OCI-LY1 (cell line): ENCODE measurements at regions not wholly inside any gene's neighbourhood (a gene's known extent, or its start where the extent isn't known, plus 50 kb on each side); places are given as distances from the start of the nearest gene placed in this dataset.

Experiments used
- H2AFZ ChIP-seq: fragments of 200-600 bp; sonication (generic), shearing (Covaris generic); 2 replicates; pipeline ENCODE4 v1.6.0; 2014; ENCODE audit warnings: antibody characterized with exemption, mild to moderate bottlenecking, low read length
- H3F3A ChIP-seq: fragments of 200-600 bp; sonication (generic), shearing (Covaris generic); 2 replicates; pipeline ENCODE4 v1.6.0; 2014; ENCODE audit warnings: mild to moderate bottlenecking, antibody characterized with exemption, low read length, moderate library complexity; ENCODE audit not compliant: insufficient read depth
- H3K27ac ChIP-seq: fragments of 200-600 bp; sonication (generic); 2 replicates; pipeline ENCODE4 v1.5.1; 2014; ENCODE audit warnings: low read length, mixed run types, mild to moderate bottlenecking, low read depth; ENCODE audit not compliant: poor library complexity, severe bottlenecking
- H3K27me3 ChIP-seq: fragments of 200-600 bp; sonication (generic); 2 replicates; pipeline ENCODE4 v1.6.0; 2014; ENCODE audit warnings: antibody characterized with exemption, mild to moderate bottlenecking, low read length, moderate library complexity; ENCODE audit not compliant: insufficient read depth
- H3K36me3 ChIP-seq: fragments of 200-600 bp; sonication (generic); 2 replicates; pipeline ENCODE4 v1.6.1; 2014; ENCODE audit warnings: mild to moderate bottlenecking, antibody characterized with exemption, low read length, moderate library complexity, mixed read lengths; ENCODE audit not compliant: insufficient read depth
- H3K4me1 ChIP-seq: fragments of 200-600 bp; sonication (generic); 2 replicates; pipeline ENCODE4 v1.5.1; 2014; ENCODE audit warnings: mild to moderate bottlenecking, low read length, moderate library complexity; ENCODE audit not compliant: insufficient read depth, severe bottlenecking
- H3K4me2 ChIP-seq: fragments of 200-600 bp; sonication (generic), shearing (Covaris generic); 2 replicates; pipeline ENCODE4 v1.6.1; 2014; ENCODE audit warnings: low read length
- H3K4me3 ChIP-seq: fragments of 200-600 bp; sonication (generic); 2 replicates; pipeline ENCODE4 v1.5.1; 2014; ENCODE audit warnings: low read length, low read depth, mild to moderate bottlenecking, mixed read lengths; ENCODE audit not compliant: poor library complexity, severe bottlenecking
- H3K79me2 ChIP-seq: fragments of 200-600 bp; shearing (Covaris generic); 2 replicates; pipeline ENCODE4 v1.6.1; 2016; ENCODE audit warnings: mixed run types, low read length, mixed read lengths; ENCODE audit not compliant: insufficient read depth
- H3K9ac ChIP-seq: fragments of 200-600 bp; sonication (generic), shearing (Covaris generic); 2 replicates; pipeline ENCODE4 v1.6.1; 2014; ENCODE audit warnings: mild to moderate bottlenecking, low read length, mixed read lengths
- H3K9me2 ChIP-seq: fragments of 200-600 bp; sonication (generic), shearing (Covaris generic); 2 replicates; pipeline ENCODE4 v1.6.1; 2014; ENCODE audit warnings: low read depth, mild to moderate bottlenecking, low read length, mixed read lengths
- H3K9me3 ChIP-seq: fragments of 200-600 bp; shearing (Covaris generic); 2 replicates; pipeline ENCODE4 v1.6.1; 2014; ENCODE audit warnings: low read length, mixed read lengths
- H4K20me1 ChIP-seq: fragments of 200-600 bp; sonication (generic), shearing (Covaris generic); 2 replicates; pipeline ENCODE4 v1.6.0; 2016; ENCODE audit warnings: mild to moderate bottlenecking, low read length; ENCODE audit not compliant: insufficient read depth
- EZH2 ChIP-seq: fragments of 200-600 bp; sonication (generic), shearing (Covaris generic); IDR thresholded peaks from 2 replicates; pipeline ENCODE4 v1.8.0; 2017; ENCODE audit warnings: borderline replicate concordance, mixed run types, mild to moderate bottlenecking, antibody characterized with exemption, low read length, moderate library complexity, mixed read lengths
- TF ChIP-seq, protein P1 (sequence below): fragments of 200-600 bp; sonication (generic), shearing (Covaris generic); IDR thresholded peaks from 2 replicates; pipeline ENCODE4 v1.5.1; 2017; ENCODE audit warnings: mild to moderate bottlenecking, antibody characterized with exemption, low read length, moderate library complexity, mixed read lengths

DNA sequence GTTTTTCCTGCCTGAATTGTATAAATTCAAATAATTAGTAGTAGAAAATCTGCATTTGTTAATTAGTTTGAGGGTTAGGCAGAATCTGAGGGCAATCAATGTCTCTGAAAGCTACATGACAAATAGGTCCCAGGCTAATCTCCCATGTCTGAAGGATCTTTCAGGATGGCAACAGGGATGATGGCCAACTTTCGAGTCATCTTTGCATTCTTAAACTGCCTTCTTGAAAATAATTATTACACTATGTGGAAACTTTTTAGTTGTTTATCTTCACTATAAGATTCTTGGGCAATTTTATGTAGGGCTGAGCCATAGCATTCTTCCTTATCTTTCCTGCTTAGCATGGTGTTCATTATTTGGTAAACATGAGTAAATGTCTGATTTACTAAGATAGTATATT is 490.3 kb upstream of the EPHA5 start:
- H3K4me1 ChIP-seq: no peaks in the 10 kb centered on the region

DNA sequence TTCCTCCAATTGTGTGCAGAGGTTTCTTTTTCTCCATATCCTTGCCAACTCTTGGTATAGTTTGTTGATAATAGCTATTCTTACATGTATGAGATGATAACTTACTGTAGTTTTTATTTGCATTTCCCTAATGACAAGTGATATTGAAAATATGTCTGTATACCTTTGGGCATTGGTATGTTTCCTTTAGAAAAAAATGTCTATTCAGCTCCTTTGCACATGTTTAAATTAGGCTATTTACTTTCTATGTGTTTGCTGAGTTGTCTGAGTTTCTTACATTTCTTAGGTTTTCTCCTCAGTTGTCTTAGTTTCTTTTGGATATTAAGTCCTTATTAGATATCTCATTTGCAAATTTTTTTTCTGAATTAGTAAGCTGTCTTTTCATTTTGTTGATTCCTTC is 487.3 kb upstream of the EPHA5 start:
- H3K27ac ChIP-seq: no peak overlapping the region
- TF ChIP-seq, protein P1, sequence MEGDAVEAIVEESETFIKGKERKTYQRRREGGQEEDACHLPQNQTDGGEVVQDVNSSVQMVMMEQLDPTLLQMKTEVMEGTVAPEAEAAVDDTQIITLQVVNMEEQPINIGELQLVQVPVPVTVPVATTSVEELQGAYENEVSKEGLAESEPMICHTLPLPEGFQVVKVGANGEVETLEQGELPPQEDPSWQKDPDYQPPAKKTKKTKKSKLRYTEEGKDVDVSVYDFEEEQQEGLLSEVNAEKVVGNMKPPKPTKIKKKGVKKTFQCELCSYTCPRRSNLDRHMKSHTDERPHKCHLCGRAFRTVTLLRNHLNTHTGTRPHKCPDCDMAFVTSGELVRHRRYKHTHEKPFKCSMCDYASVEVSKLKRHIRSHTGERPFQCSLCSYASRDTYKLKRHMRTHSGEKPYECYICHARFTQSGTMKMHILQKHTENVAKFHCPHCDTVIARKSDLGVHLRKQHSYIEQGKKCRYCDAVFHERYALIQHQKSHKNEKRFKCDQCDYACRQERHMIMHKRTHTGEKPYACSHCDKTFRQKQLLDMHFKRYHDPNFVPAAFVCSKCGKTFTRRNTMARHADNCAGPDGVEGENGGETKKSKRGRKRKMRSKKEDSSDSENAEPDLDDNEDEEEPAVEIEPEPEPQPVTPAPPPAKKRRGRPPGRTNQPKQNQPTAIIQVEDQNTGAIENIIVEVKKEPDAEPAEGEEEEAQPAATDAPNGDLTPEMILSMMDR: no peak
- no peak for TF ChIP-seq EZH2
- no peaks in the 10 kb centered on the region for H3K9me2 ChIP-seq
- no peaks in the 10 kb centered on the region for H3K4me1 ChIP-seq
- no peaks in the 10 kb centered on the region for H4K20me1 ChIP-seq
- no peak overlapping the region for H2AFZ ChIP-seq
- H3K36me3 ChIP-seq: no peaks in the 10 kb centered on the region
- no peaks in the 10 kb centered on the region for H3K27me3 ChIP-seq
- H3F3A ChIP-seq: no peaks in the 10 kb centered on the region
- H3K79me2 ChIP-seq: no peaks in the 10 kb centered on the region
- H3K4me2 ChIP-seq: no peak overlapping the region
- no peak overlapping the region for H3K4me3 ChIP-seq
- H3K9me3 ChIP-seq: no peaks in the 10 kb centered on the region
- H3K9ac ChIP-seq: no peak overlapping the region

More for the DNA sequence above, 490.3 kb upstream of the EPHA5 start:
- H3K9ac ChIP-seq: no peak overlapping the region
- H3K4me3 ChIP-seq: no peak overlapping the region
- no peaks in the 10 kb centered on the region for H3K9me3 ChIP-seq
- H3K27ac ChIP-seq: no peak overlapping the region
- H3K9me2 ChIP-seq: no peaks in the 10 kb centered on the region
- no peaks in the 10 kb centered on the region for H3K27me3 ChIP-seq
- TF ChIP-seq, protein P1: no peak
- TF ChIP-seq EZH2: no peak
- H3K36me3 ChIP-seq: no peaks in the 10 kb centered on the region
- H3F3A ChIP-seq: no peaks in the 10 kb centered on the region
- no peaks in the 10 kb centered on the region for H3K79me2 ChIP-seq
- no peak overlapping the region for H3K4me2 ChIP-seq
- H2AFZ ChIP-seq: no peak overlapping the region
- no peaks in the 10 kb centered on the region for H4K20me1 ChIP-seq

DNA sequence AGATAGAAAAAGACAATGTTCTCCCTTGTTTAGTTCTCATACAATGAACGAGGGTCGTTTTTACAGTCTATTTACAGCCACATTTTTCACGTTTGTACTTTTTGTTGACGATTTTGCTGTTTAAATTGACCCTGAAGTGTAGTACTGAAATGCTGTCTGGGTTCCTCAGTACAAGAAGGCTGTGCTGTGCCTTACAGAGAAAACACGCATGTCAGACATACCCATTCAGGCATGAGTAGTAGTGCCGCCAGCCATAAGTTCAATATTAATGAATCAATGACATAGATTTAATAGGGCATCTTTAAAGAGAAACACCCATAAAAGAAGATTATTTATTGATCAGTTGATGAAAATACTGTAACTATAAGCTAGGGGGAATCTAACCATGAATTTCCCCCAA is 459.8 kb upstream of the EPHA5 start:
- Histone ChIP-seq H3K4me3 (no peak overlapping the region), H4K20me1 (no peaks in the 10 kb centered on the region), H3K4me1 (no peaks in the 10 kb centered on the region), H3K4me2 (no peak overlapping the region), H3K9me2 (no peaks in the 10 kb centered on the region), H3K36me3 (no peaks in the 10 kb centered on the region), H2AFZ (no peak overlapping the region), H3K79me2 (no peaks in the 10 kb centered on the region), H3K27ac (no peak overlapping the region), H3F3A (no peaks in the 10 kb centered on the region), H3K9me3 (no peaks in the 10 kb centered on the region), H3K27me3 (no peaks in the 10 kb centered on the region), H3K9ac (no peak overlapping the region)
- TF ChIP-seq, protein P1: no peak
- no peak for TF ChIP-seq EZH2
